ENCODE measurements at regions not wholly inside any gene's neighbourhood (a gene's known extent, or its start where the extent isn't known, plus 50 kb on each side); places are given as distances from the start of the nearest gene placed in this dataset.
"Not testable (repeated sequence)": the region's sequence is repeated elsewhere in the genome, so short reads cannot be mapped to it uniquely, and the experiment has no call there.

DNA sequence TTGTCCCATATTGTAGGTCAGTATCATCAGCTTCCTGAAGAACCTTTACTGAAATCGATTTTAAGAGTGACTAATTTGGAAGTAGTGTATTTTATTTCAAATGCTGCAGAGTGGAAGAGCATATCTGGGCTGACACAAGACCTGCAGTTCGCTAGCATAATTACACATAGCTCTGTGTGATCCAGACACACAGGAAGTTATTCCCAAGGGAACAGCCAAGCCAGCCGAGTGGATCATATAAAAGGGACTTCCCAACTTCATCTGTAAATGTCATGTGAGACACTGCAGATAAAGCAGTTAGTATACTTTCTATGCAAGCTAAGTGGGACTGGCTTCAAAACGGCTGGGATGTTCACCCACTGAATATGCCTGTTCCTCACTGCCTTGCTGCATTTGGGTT is 760.4 kb downstream of the SLITRK1 start:
- no peak for DNase-seq (ENCODE audit: low read depth, low spot score)

DNA sequence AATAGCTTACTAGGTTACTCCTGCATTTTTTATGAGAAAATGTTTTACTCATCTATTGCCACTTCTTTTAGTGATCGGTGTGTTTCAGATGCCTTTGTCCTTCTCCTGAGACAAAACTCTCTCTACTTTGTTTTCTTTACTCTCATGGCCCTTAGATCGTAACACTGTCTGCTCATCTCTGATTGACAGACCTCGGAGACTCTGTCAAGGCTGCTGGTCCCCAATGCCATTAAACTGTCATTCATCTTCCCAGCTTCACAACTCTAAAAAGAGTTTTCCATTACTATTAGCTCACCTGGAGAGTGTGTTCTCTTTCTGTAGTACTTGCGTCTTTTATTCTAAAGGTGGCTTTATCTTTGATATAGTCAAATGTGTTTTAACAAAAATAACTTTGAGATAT is 765.2 kb downstream of the SLITRK1 start:
- DNase-seq (ENCODE audit: low read depth, low spot score), result no peak

DNA sequence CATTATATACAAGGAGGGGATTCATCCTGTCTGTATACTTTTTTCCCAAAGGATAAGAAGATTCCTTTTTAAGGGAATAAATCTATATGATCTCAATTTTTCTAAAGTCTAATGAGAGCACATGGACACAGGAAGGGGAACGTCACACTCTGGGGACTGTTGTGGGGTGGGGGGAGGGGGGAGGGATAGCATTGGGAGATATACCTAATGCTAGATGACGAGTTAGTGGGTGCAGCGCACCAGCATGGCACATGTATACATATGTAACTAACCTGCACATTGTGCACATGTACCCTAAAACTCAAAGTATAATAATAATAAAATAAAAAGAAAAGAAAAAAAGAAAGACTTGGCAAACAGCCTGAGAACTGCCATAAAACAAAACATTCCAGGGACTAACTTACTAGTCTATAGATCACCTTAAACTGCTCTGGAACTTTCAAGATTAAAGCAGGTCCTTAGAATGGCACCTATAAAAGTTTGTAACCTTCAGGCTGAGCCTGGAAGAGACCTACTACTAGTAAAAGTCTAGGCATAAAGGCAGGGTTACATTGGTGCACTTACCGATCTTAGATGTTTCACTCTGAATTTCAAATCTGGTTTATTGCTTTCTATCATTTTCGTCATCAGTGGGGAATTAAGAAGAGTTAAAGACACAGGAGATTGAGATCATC is 780.6 kb downstream of the SLITRK1 start:
- not testable (repeated sequence) for DNase-seq (ENCODE audit: low read depth, low spot score)

DNA sequence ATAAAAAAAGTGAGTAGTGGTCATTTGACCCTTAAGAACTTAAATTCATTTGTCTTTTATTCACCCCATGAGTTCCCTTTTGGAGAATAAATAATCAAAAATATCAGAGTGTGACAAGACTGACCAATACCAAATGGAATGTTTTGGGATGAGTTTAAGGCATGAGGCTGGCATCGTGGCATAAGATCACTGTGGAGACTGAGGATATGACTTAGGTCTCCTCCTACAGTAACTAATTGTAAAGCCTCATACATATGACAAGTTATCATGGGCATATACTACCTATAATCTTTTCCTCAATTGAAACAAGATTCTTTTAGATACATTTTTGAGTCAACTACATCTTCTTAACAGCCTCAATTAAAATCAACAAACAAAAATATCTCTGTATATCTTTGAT is 782.0 kb downstream of the SLITRK1 start:
- DNase-seq (ENCODE audit: low read depth, low spot score), result no peak

DNA sequence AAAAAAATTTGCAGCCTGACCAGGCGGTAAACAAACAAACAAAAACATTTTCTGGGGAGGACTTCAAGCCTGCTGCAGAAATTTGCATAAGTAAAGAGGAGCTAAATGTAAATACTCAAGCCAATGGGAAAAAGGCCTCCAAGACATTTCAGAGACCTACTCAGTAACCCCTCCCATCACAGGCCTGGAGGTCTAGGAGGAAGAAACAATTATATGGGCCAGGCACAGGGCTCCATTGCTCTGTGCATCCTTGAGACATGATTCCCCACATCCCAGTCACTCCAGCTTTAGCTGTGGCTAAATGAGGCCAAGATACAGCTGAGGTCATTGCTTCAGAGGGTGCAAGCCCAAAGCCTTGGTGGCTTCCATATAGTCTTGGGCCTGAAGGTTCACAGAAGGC is 793.4 kb downstream of the SLITRK1 start:
- DNase-seq (ENCODE audit: low read depth, low spot score), result no peak

DNA sequence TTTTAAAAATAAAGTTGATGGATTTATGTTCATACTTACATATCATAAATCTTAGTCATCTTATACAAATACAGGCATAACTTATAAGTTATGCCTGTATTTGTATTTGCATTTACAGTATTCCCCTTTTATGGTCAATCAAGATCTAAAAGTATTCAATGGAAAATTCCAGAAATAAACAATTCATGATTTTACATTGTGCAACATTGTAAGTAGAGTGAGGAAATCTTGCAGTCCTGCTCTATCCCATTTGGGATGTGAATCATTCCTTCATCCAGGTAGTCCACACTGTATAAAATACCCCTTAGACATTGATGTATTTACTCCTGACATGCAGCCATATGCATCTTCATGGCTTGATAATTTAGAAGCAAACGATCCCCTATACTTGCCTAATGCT is 795.3 kb downstream of the SLITRK1 start:
- no peak for DNase-seq (ENCODE audit: low read depth, low spot score)

DNA sequence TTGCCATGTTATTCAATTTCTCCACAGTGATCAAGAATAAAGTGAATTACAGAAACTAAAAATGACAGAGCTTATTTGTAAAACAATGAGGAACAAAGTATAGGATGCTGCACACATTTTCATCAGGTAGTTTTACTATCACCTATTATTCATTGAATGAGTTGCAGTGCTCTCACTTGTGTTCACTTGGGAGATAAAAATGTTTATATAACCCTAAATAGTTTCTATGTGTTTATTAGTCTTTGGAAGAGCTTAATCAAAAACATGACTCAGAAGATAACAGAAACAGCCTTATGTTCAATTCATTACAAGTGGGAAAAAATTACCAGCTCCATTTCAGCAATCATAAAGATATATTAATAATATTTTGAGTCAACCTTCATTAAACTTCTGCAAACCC is 796.2 kb downstream of the SLITRK1 start:
- DNase-seq (ENCODE audit: low read depth, low spot score), result no peak

DNA sequence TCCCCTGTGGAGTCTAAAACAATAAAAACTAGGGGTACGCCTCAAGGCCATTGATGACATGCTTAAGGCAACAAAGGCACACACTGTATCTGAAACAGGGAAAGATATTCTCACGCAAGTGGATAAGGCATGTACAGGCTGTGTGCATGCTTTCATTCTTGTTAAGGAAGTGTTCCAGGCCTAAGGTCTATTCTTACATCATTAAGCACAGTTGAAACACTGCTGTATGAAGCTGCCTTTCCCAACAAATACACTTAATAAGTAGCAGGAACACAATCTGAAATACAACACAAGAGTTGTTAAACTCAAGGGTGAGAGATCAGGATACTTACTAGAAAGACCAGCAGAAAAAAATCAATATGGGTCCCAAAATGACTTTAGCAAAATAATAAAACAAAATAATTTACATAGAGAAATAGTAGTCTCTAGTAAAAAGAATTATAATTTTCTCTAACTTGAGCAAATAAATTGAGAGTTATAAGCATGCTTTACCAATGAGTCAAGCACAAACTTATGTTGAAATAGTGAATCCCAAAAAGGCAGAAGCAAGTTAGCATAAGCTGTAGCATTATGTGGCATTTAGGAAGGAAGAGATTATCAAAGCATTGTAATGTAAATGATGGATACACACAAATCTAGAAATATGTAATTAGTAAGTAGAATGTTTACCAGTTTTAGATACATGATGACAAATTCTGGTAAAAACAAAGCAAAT is 796.9 kb downstream of the SLITRK1 start:
- DNase-seq (ENCODE audit: low read depth, low spot score), result no peak

DNA sequence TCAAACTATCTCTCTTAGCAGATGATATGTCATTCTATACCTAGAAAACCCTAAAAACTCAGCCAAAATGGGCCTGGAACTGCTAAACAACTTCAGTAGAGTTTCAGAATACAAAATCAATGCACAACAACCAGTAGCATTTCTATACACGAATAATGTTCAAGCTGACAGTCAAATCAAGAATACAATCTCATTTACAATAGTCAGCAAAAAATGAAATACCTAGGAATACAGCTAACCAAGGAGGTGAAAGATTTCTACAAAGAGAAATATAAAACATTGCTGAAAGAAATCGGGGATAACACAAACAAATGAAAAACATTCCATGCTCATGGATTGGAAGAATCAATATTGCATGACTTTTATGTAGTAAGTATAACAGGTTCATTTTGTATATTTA is 804.8 kb downstream of the SLITRK1 start:
- DNase-seq (ENCODE audit: low read depth, low spot score), result no peak

DNA sequence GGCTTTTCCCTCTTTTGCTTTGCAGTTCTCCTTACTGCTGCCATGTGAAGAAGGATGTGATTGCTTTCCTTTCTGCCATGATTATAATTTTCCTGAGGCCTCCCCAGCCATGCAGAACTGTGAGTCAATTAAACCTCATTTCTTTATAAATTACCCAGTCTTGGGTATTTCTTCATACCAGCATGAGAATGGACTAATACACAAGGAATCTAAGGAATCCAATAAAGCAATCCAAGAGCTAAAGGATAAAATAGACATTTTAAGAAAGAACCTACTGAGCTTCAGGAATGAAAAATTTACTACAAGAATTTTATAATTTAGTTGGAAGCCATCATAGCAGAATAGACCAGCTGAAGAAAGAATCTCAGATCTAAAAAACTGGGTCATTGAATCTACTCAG is 808.3 kb downstream of the SLITRK1 start:
- DNase-seq (ENCODE audit: low read depth, low spot score), result not testable (repeated sequence)

DNA sequence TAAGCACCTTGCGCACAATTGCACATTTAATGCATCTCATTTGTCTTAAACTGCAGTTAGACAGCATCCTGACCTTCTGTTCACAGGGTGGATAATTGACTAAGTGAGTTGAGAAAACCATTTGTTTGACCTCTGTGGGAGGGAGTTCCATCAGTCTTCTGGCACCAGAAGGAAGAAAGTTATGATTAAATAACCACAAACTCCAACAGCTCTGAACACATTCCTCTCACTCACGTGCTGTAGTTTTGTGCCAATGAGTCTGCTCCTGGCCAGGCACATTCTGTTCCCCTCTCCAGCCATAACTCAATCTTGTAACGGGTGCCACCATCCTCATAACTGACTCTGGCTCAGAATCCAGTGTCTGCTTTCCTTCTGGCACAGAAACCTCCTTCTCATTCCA is 817.2 kb downstream of the SLITRK1 start:
- DNase-seq (ENCODE audit: low read depth, low spot score), result no peak

DNA sequence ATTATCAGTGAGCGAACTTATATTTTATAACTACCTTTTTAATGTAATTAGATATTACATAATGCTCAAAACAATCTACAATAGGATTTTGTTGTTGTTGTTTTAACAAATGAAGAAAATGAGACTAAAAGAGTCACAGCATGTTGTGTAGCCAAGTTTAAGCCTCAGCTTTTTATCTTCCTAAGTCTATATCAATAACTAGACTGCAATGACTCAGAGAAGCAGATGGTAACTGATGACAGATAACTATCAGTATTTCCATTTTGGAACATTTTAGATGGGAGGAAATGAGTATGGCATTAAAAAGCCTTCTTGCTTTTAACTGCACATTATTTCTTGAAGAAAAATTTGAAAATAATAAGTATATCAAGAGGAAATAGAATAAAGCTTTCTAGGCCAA is 825.2 kb downstream of the SLITRK1 start:
- no peak for DNase-seq (ENCODE audit: low read depth, low spot score)

DNA sequence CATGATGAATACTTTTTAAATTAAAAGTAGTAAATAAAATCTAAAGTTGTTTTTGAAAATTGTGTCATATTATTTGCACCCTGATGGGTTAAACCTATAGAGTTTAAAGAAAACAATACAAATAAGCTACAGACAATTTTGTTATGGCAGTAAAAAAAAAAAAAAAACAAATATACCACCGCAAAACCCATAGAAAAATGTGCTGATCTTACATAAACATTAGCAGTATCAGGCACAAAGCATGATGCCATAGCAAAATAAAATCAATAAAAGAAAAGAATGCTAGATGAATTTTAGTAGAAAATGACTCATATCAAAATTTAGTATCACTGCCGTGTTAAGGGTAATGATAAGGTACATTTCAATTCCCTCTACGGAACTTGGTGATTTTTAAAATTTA is 826.0 kb downstream of the SLITRK1 start:
- no peak for DNase-seq (ENCODE audit: low read depth, low spot score)

DNA sequence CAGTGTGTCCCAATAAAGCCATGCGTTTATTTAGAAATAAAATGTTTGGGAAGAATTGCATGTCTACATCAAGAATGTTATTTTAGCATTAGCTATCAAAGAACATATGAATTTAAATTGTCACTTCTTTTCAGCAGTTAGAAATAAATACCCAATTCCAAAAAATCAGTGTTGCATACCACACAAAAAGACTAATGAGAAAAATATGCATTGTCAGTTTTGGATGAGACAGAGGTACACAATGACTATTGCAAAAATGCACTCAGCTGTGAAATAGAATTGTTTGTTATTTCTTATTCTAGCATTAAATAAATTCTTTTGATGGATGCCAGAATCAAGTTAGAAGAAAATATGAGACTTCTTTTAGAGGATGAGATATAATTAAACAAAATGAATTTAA is 833.9 kb downstream of the SLITRK1 start:
- no peak for DNase-seq (ENCODE audit: low read depth, low spot score)

DNA sequence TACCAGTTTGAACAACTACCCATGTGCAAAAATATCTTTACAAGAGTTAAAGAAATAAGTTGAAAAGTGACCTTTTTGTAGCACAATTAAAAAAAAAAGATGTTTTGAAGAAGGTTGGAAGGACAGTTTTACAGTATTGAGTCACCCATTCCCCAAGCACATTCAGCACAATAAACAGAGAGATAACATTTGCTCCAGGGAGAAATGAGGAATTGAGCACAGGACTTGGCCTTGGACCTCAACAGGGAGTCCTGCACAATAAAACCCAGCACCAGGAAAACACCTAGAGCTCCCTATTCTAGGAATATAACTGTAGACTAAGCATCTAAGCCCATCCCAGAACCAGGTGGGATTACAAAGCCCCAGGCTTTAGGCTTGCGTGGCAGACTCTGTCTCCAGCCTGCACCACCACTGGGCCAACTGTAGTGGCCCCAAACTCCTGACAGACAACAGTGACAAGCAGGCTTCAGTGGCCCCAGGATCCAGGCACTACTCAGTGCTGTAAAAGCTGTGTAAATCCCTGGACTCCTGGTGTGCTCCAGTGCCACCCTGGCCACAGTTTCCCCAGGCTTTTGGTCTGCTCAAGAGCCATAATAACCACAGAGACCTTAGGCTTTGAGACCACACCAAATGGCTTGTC is 857.2 kb downstream of the SLITRK1 start:
- DNase-seq (ENCODE audit: low read depth, low spot score), result no peak

DNA sequence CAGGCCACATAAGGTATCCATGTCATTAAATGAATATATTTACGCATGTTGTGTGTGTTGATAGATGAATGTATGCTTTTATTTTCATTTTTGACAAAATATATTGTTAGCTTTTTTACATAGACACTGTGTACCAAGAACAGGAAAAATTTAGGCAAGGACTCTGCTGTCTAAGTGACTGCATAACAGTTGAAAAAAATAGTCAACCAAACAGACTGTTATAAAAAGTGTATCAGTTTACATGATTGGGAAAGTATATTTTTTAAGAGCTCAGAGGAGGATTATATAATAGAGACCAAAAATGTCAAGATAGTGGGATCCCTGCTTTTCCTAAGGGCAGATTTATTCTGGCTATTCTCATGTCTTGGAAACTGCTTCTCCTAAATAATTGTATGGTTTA is 858.0 kb downstream of the SLITRK1 start:
- no peak for DNase-seq (ENCODE audit: low read depth, low spot score)

DNA sequence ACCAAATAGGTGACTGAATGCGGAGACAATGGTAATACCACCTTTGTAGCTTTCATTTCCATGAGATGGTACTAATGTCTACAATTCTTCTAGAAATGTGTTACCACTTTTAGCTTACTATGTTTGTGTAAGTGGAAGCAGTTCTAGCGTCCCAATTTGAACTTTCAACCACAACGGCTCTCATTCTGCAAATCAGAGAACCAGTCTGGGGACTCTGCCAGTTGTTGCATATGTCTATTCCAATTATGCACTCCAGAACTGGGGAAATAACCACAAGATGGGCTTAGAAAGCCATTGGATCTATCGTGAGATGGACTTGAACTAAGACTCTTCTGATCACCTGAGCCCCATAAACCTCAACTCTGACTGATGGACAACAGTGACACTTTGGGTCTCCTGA is 862.3 kb downstream of the SLITRK1 start:
- DNase-seq (ENCODE audit: low read depth, low spot score), result no peak

DNA sequence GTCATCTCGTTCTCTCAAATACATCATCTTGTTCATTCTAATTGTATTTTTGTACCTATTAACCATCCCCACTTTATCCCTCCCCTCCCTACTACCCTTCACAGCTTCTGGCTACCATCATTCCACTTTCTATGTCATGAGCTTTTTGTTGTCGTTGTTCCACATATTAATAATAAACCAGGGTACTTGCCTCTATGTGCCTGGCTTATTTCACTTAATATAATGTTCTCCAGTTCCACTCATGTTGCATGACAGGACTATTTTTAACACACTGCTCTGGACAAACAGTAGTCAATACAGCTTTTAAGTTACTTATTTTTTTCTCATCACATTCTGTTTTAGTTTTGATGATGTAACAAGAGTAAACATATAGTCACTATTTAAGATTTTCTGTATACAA is 872.3 kb downstream of the SLITRK1 start:
- DNase-seq (ENCODE audit: low read depth, low spot score), result no peak

DNA sequence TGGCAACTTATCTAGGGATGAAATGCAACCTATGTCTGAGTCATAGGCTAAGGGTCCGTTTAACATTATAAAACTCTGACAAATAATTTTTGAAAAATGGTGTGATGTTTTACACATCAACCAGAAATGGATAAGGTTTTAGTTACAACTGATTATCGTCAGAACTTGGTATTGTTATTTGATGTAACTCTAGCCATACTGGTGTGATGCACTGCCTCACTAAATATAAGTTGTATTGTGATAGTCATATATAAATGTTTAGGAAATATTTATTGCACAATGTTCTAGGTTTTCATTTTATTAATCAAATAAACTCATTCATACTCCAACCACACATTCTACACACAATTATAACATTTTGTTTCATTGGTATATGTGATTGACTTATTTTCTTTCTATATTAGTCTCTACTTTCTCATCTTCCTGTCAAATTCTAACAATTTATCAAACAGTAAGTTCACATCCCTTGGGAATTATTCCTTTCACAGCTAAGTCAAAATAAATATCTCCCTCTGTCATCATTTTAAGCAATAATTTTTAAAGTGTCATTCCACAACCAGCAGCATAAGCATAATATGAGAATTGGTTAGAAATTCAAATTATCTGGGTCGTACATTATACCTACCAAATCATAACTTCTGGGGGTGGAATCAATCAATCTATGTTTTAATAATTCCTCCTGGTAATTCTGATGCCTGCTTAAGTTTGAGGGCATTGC is 873.9 kb downstream of the SLITRK1 start:
- DNase-seq (ENCODE audit: low read depth, low spot score), result no peak

DNA sequence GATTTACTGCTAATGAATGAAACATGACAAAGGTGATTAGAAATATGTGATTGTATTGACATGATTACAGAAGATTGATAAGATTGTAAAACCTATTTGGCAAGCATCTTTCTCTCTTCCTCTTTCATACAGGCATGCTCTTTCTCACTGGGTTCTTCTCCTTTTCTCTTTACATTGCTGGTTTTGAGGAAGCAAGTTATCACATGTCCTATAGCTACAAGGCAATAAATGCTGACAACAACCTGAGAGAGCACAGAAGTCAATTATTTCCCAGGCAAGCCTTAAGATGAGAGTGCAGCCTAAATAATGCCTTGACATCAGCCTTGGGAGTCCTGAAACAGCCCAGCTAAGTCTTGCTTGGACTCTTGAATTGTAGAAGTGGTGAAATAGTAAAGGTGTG is 875.0 kb downstream of the SLITRK1 start:
- DNase-seq (ENCODE audit: low read depth, low spot score), result no peak

DNA sequence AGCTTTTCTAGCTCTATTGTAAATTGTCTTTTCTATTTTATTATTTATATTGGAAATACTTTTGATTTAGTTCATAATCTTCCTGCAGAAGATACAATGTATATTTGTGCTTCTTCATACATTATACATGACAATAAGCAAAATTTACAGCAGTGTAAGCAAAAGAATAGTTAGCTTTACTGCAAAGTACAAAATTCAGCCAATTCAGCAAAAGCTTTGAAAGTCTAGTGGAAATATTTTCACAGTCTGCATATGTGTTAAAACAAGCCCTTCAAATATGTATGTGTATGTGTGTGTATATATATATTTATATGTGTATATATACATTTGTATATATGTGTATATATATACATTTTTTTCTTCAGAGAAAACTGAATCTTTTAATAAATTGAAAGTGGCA is 879.1 kb downstream of the SLITRK1 start:
- no peak for DNase-seq (ENCODE audit: low read depth, low spot score)

DNA sequence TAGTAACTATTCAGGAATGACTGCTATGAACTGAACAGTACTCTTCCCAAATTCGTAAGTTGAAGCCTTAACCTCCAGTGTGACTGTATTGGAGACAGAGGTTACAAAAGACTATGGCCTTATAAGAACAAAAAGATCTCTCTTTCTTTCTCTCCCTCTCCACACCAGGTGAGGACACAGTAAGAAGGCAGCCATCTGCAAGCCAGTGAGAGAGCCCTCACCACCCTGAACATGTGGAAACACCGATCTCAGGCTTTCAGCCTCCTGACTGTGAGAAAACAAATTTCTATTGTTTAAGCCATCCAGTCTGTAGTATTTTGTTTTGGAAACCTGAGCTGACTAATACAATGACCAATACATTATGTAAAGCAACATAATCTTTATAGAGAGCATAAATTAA is 888.9 kb downstream of the SLITRK1 start:
- DNase-seq (ENCODE audit: low read depth, low spot score), result no peak

DNA sequence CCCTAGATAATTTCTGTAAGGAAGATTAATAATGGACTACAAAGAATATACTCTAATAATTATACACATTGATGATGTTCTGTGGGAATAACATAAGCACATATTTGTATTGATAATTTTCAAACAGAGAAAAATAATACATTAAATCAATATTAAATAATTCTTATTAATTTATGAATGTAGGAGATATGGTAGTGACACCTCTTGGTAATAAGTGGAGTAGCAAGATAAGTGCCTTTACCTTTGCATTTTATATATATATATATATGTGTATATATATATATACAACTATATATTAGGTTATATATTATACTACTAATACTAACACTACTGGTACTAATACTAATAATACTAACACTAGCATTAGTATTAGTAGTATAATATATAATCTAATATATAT is 905.8 kb downstream of the SLITRK1 start:
- DNase-seq (ENCODE audit: low read depth, low spot score), result no peak

All from iPS DF 19.7 (cell line).